GM12875 (cell line): ENCODE measurements at regions not wholly inside any gene's neighbourhood (a gene's known extent, or its start where the extent isn't known, plus 50 kb on each side); places are given as distances from the start of the nearest gene placed in this dataset.

Experiments used
- H3K4me3 ChIP-seq: one replicate; pipeline ENCODE4 v1.5.1; 2011; ENCODE audit warnings: low read depth, low read length, control low read depth
- CTCF ChIP-seq: IDR thresholded peaks from 2 replicates; pipeline ENCODE4 v1.5.1; 2011; ENCODE audit warnings: low read depth, mild to moderate bottlenecking, control low read depth, inconsistent platforms, low read length, moderate library complexity, borderline replicate concordance; ENCODE audit not compliant: insufficient read depth

- TF ChIP-seq CTCF: no peak
- no peak overlapping the region for H3K4me3 ChIP-seq
Measured at GRCh38 chr5:128673000-128673399, 135.0 kb upstream of the FBN2 start.

GRCh38 chr5:128673411-128673957 lies 135.4 kb upstream of the FBN2 start:
- no peak overlapping the region for H3K4me3 ChIP-seq
- no peak for TF ChIP-seq CTCF

GRCh38 chr5:128673970-128674369 lies 135.9 kb upstream of the FBN2 start:
- TF ChIP-seq CTCF: no peak
- no peak overlapping the region for H3K4me3 ChIP-seq

GRCh38 chr5:128674837-128675446 lies 136.9 kb upstream of the FBN2 start:
- TF ChIP-seq CTCF: peak; percentile 72
- no peak overlapping the region for H3K4me3 ChIP-seq

GRCh38 chr5:128681096-128681495 lies 143.1 kb upstream of the FBN2 start:
- no peak overlapping the region for H3K4me3 ChIP-seq
- TF ChIP-seq CTCF: no peak

GRCh38 chr5:128681764-128682592 lies 143.9 kb upstream of the FBN2 start:
- TF ChIP-seq CTCF: no peak
- no peak overlapping the region for H3K4me3 ChIP-seq
